Karpas-422 (cell line): ENCODE measurements at regions not wholly inside any gene's neighbourhood (a gene's known extent, or its start where the extent isn't known, plus 50 kb on each side); places are given as distances from the start of the nearest gene placed in this dataset.

Experiments used
- DNase-seq: peaks from one replicate; pipeline ENCODE4 v3.0.0-alpha.2; 2015
- H2AFZ ChIP-seq: fragments of 200-600 bp; sonication (generic); 2 replicates; pipeline ENCODE4 v1.6.1; 2014; ENCODE audit warnings: antibody characterized with exemption, low read length, mixed read lengths
- H3K27ac ChIP-seq: fragments of 200-600 bp; sonication (generic); 2 replicates; pipeline ENCODE4 v1.5.1; 2014; ENCODE audit warnings: mild to moderate bottlenecking, low read length, moderate library complexity
- H3K27me3 ChIP-seq: fragments of 200-600 bp; sonication (generic); 2 replicates; pipeline ENCODE4 v1.6.1; 2014; ENCODE audit warnings: low read length, mixed read lengths
- H3K36me3 ChIP-seq: fragments of 200-600 bp; sonication (generic); 2 replicates; pipeline ENCODE4 v1.6.1; 2014; ENCODE audit warnings: low read length, mixed read lengths; ENCODE audit not compliant: insufficient read depth
- H3K4me1 ChIP-seq: fragments of 200-600 bp; sonication (generic); 2 replicates; pipeline ENCODE4 v1.6.1; 2014; ENCODE audit warnings: mild to moderate bottlenecking, low read length, mixed read lengths
- H3K4me2 ChIP-seq: fragments of 200-600 bp; sonication (generic); 2 replicates; pipeline ENCODE4 v1.6.1; 2014; ENCODE audit warnings: low read length, low read depth, mild to moderate bottlenecking; ENCODE audit not compliant: poor library complexity, severe bottlenecking
- H3K4me3 ChIP-seq: fragments of 200-600 bp; sonication (generic); 2 replicates; pipeline ENCODE4 v1.5.1; 2014; ENCODE audit warnings: mild to moderate bottlenecking, antibody characterized with exemption, low read length, mixed read lengths
- H3K79me2 ChIP-seq: fragments of 200-600 bp; sonication (generic); 2 replicates; pipeline ENCODE4 v1.6.1; 2014; ENCODE audit warnings: mild to moderate bottlenecking, low read length, mixed read lengths
- H3K9ac ChIP-seq: fragments of 200-600 bp; sonication (generic); 2 replicates; pipeline ENCODE4 v1.6.0; 2014; ENCODE audit warnings: low read length
- H3K9me2 ChIP-seq: fragments of 200-600 bp; sonication (generic), shearing (Covaris generic); replicated peaks from 2 replicates; pipeline ENCODE4 v1.6.0; 2014; ENCODE audit warnings: mild to moderate bottlenecking, low read length, moderate library complexity; ENCODE audit not compliant: insufficient read depth
- H3K9me3 ChIP-seq: fragments of 300-700, 200-600 bp; sonication (generic); 2 replicates; pipeline ENCODE4 v1.6.1; 2014; ENCODE audit warnings: low read length, mixed read lengths
- H4K20me1 ChIP-seq: fragments of 200-600 bp; sonication (generic); 2 replicates; pipeline ENCODE4 v1.6.1; 2014; ENCODE audit warnings: mild to moderate bottlenecking, antibody characterized with exemption, low read length, low read depth; ENCODE audit not compliant: insufficient read depth

DNA sequence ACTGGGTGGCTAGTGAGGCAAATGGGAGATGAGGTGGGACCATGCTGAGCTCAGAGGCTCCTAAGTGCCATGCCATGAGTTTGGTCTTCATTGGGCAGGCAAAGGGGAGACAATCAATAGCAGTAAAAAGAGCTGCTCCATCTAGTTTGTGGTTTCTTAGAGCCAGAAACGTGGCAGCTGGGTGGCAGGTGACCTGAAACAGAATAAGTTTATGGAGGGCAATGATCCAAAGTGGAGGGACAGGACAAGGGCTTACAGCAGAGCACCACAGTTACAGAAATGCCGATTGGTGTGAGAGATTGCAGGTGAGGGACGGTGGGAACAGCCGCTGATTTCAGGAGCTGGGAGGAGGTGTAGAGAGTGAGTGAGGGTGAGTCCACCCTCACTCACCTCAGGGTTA, 237.0 kb downstream of the LPIN1 start:
- Histone ChIP-seq H3K9me2 (no peaks in the 10 kb centered on the region), H4K20me1 (no peaks in the 10 kb centered on the region), H3K27me3 (no peaks in the 10 kb centered on the region), H3K27ac (no peak overlapping the region), H3K9ac (no peak overlapping the region), H3K4me3 (no peak overlapping the region), H3K9me3 (no peaks in the 10 kb centered on the region), H3K36me3 (no peaks in the 10 kb centered on the region; the same call in 1 of the 2 replicates), H3K4me1 (peaks cover 2% of the 10 kb centered on the region; the same call in 1 of the 2 replicates), H3K79me2 (no peaks in the 10 kb centered on the region), H3K4me2 (no peak overlapping the region), H2AFZ (no peak overlapping the region)
- DNase-seq = no peak

DNA sequence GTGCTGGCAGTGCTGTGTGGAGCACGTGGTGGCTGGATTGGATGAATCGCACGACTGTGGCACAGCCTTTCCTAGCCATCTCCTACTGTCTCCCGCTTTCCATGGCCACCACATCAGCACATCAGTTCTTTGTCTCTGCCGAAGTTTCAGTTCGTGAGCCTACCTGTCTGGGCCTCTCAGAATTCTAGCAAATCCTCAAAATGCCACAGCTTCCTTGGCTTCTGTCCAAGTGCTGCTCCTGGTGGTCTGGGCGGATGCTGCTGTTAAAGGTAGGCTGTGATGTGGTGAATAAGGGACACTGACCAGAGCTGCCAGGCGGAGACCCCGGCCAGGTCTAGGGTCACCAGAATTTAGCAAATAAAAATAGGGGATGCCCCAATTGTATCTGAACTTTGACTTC, 237.4 kb downstream of the LPIN1 start:
- Histone ChIP-seq H2AFZ (no peak overlapping the region), H3K9ac (no peak overlapping the region), H3K79me2 (no peaks in the 10 kb centered on the region), H3K4me3 (no peak overlapping the region), H3K9me3 (no peaks in the 10 kb centered on the region), H3K36me3 (no peaks in the 10 kb centered on the region; the same call in 1 of the 2 replicates), H3K4me2 (no peak overlapping the region), H4K20me1 (no peaks in the 10 kb centered on the region), H3K27me3 (no peaks in the 10 kb centered on the region), H3K27ac (no peak overlapping the region), H3K4me1 (no peaks in the 10 kb centered on the region), H3K9me2 (no peaks in the 10 kb centered on the region)
- no peak for DNase-seq

DNA sequence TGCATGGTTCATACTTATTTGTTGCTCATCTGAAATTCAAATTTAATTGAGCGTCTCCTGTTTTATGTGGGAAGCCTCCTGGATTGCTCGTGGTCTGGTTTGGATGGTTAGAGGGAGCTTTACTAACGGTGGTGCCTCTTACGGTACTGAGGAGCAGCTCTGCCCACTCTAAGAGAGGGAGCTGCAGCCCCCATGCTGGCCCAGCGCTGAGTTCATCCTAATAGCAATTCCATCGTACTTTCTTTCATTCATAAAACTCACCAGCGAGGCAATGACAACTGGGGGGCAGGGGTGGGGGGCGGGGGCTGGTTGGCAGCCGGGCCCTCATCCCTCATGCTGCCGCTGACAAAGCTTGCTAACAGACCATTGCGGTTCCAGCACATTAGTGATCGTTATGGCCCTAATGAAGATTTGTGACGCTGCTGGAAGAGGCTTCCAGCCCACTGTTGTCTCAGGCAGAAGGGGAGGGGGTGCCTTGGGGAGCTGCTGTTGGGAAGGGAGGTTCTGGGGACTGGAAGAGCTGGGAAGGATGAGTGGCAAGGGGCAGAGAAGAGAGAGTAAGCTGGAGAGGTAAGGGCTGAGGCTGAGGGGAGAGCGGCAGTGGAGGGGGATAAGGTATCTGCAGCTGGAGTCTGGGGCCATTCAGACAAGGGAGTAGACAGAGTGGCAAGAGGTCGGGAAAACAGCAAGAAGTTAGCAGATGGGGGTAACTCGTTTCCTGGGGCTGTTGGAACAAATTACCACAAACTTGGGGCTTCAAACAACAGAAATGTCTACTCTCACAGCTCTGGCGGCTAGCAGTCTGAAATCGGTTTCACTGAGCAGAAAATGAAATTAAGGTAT, 238.1 kb downstream of the LPIN1 start:
- Histone ChIP-seq H2AFZ (no peak overlapping the region), H3K79me2 (no peaks in the 10 kb centered on the region), H3K4me3 (no peak overlapping the region), H3K4me2 (no peak overlapping the region), H3K27me3 (no peaks in the 10 kb centered on the region), H3K9me2 (no peaks in the 10 kb centered on the region), H3K9ac (no peak overlapping the region), H3K36me3 (no peaks in the 10 kb centered on the region; the same call in 1 of the 2 replicates), H3K9me3 (no peaks in the 10 kb centered on the region), H3K4me1 (no peaks in the 10 kb centered on the region), H4K20me1 (no peaks in the 10 kb centered on the region), H3K27ac (no peak overlapping the region)
- DNase-seq = no peak

DNA sequence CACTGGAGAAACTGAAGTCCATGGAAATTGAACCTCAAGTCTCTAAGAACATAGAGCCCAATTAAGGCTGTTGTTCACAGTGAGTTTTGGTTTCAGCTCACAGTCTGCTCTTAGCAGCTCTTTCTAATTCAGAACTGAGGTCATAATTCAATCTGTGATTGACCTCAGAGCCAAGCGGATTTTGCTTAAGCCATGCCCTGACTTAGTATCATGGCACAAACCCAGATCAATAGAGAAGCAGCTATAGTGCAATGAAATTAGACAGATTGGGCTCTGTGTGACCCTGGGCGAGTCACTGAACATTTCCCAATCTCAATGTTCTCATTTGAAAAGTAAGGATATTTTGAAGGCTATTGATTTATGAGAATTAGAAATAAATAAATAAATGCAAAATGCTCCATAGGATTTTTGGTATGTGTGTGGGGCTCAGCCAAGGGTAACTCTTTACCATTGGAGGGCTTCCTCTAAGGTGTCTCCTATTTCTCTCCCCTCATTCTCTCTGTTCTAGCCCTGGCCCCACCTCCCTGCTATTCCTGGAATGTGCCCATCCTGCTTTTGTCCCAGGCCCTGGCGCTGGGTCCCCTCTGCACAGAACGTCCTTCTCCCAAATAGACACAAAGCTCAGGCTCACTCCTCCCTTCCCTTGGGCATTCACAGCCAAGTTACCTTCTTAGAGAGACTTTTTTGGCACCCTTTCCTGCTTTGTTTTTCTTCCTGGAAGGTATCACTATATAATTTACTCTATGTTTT, 239.6 kb downstream of the LPIN1 start:
- no peaks in the 10 kb centered on the region for H3K9me2 ChIP-seq
- no peak overlapping the region for H3K4me2 ChIP-seq
- no peaks in the 10 kb centered on the region; the same call in 1 of the 2 replicates for H3K36me3 ChIP-seq
- DNase-seq = no peak
- H3K4me1 ChIP-seq = no peaks in the 10 kb centered on the region
- H3K79me2 ChIP-seq = no peaks in the 10 kb centered on the region
- H3K9ac ChIP-seq = no peak overlapping the region
- H2AFZ ChIP-seq = no peak overlapping the region
- H4K20me1 ChIP-seq = no peaks in the 10 kb centered on the region
- no peak overlapping the region for H3K27ac ChIP-seq
- H3K9me3 ChIP-seq = no peaks in the 10 kb centered on the region
- no peaks in the 10 kb centered on the region for H3K27me3 ChIP-seq
- no peak overlapping the region for H3K4me3 ChIP-seq

DNA sequence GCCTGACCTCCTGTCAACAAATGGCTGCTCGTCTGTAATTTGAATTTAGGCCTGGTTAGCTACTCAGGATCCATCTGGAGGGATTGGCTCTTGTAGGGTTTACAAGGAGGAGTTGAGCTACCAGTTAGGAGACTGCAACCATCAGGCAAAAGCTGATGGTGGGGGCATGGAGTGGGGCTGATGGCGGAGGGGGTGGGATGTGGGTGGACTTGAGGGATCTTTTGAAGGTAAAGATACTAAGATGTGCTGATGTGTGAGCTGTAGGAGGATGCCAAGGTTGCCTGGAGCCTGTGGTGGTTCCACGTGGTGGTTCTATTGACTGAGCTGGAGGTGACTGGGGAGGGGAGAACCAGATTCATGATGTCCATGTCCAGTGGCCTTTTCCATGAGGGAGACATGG, 240.7 kb downstream of the LPIN1 start:
- no peaks in the 10 kb centered on the region for H3K79me2 ChIP-seq
- no peak overlapping the region for H3K9ac ChIP-seq
- no peak overlapping the region for H2AFZ ChIP-seq
- no peaks in the 10 kb centered on the region for H4K20me1 ChIP-seq
- H3K9me2 ChIP-seq = no peaks in the 10 kb centered on the region
- no peak overlapping the region for H3K4me3 ChIP-seq
- H3K27me3 ChIP-seq = no peaks in the 10 kb centered on the region
- no peak overlapping the region for H3K4me2 ChIP-seq
- H3K27ac ChIP-seq = no peak overlapping the region
- DNase-seq = no peak
- H3K4me1 ChIP-seq = no peaks in the 10 kb centered on the region
- H3K9me3 ChIP-seq = no peaks in the 10 kb centered on the region
- H3K36me3 ChIP-seq = no peaks in the 10 kb centered on the region; the same call in 1 of the 2 replicates

DNA sequence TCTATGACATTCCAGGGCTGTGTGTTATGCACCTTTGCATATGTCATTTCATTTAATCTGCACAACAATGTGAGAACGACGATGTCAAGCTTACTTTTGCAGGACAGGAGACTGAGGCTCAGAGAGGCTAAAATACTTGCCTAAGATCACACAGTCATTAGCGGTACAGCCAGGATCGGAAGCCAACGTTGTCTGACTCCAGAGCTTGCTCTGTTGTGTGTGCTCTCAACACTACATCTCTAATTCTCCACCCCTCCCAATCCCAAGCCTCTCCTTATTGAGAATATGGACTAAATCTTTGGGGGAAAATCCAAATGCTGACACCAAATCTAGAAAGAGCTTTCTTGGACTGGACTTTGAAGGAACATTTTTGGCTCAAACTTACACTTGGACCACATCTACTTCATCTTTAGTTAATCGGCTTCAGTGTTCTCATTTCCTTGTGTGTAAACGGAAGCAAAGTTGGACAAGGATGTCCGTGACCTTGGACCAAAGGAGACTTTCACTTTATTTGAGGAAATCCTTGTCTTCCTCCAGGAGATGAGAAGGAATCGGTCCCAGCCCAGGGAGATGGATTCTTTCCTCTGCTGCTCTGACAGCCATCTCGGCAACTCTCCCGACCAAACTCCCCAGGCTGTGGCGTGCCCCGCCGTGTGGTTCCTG, 242.4 kb downstream of the LPIN1 start:
- Histone ChIP-seq H3K79me2 (no peaks in the 10 kb centered on the region), H3K4me1 (no peaks in the 10 kb centered on the region), H3K36me3 (no peaks in the 10 kb centered on the region), H2AFZ (no peak overlapping the region), H3K27ac (no peak overlapping the region), H4K20me1 (no peaks in the 10 kb centered on the region), H3K27me3 (no peaks in the 10 kb centered on the region), H3K4me2 (no peak overlapping the region), H3K9me3 (no peaks in the 10 kb centered on the region), H3K9ac (no peak overlapping the region), H3K4me3 (no peak overlapping the region), H3K9me2 (no peaks in the 10 kb centered on the region)
- no peak for DNase-seq

DNA sequence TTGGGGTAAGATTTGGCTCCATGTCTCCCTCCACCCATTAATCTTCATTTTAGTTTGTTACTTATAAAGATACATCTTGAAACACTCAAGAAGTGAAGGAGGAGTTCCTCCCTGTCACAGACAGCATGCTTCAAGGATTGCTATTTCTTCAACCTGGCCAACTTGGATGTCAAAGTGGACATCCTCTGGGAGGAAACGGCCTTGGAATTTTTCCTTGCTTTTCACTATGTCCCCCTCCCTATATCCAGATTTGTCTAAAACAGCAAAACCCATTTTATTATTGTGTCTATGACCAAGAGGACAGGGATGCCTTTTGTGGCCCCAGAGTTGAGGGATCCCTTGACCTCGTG, 242.9 kb downstream of the LPIN1 start:
- Histone ChIP-seq H3K36me3 (peaks cover 1% of the 10 kb centered on the region; the same call in 1 of the 2 replicates), H3K79me2 (no peaks in the 10 kb centered on the region), H4K20me1 (no peaks in the 10 kb centered on the region), H3K27ac (no peak overlapping the region), H3K9me3 (no peaks in the 10 kb centered on the region), H3K4me1 (no peaks in the 10 kb centered on the region), H3K9ac (no peak overlapping the region), H2AFZ (no peak overlapping the region), H3K27me3 (no peaks in the 10 kb centered on the region), H3K4me2 (no peak overlapping the region), H3K4me3 (no peak overlapping the region), H3K9me2 (no peaks in the 10 kb centered on the region)
- DNase-seq = no peak

DNA sequence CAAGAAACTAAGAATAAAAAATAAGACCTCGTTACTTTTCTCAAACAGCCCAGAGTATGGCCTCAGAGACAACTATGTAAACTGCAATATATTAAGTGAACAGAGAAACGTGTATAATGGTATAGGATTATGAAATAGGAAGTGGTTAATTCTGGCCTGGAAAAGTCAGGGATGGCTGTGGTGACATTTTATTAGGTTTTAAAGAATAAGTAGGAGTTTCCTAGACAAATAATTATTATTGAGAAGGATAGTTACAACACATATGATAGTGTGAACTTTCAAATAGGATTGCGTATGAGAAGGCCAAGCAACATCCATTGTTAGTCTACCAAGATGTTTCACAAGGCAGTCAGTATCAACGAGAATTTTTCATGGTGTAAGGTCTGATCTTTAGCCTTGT, 244.1 kb downstream of the LPIN1 start:
- Histone ChIP-seq H2AFZ (no peak overlapping the region), H3K36me3 (peaks cover 4% of the 10 kb centered on the region; the same call in 1 of the 2 replicates), H4K20me1 (no peaks in the 10 kb centered on the region), H3K9me2 (no peaks in the 10 kb centered on the region), H3K4me1 (no peaks in the 10 kb centered on the region), H3K4me2 (no peak overlapping the region), H3K9ac (no peak overlapping the region), H3K4me3 (no peak overlapping the region), H3K9me3 (no peaks in the 10 kb centered on the region), H3K27ac (no peak overlapping the region), H3K27me3 (no peaks in the 10 kb centered on the region), H3K79me2 (no peaks in the 10 kb centered on the region)
- no peak for DNase-seq
